ENCODE measurements at regions not wholly inside any gene's neighbourhood (a gene's known extent, or its start where the extent isn't known, plus 50 kb on each side); places are given as distances from the start of the nearest gene placed in this dataset.

GRCh38 chr9:81118416-81118815 lies 570.9 kb downstream of the TLE1 start:
- TF ChIP-seq CTCF (IDR thresholded peaks at IDR 0.05) (no peak), POLR2A (IDR thresholded peaks at IDR 0.05; ENCODE audit: low read depth) (no peak), EP300 (IDR thresholded peaks at IDR 0.05) (no peak), POLR2AphosphoS5 (IDR thresholded peaks at IDR 0.05) (no peak)
